ENCODE measurements at regions not wholly inside any gene's neighbourhood (a gene's known extent, or its start where the extent isn't known, plus 50 kb on each side); places are given as distances from the start of the nearest gene placed in this dataset.

DNA sequence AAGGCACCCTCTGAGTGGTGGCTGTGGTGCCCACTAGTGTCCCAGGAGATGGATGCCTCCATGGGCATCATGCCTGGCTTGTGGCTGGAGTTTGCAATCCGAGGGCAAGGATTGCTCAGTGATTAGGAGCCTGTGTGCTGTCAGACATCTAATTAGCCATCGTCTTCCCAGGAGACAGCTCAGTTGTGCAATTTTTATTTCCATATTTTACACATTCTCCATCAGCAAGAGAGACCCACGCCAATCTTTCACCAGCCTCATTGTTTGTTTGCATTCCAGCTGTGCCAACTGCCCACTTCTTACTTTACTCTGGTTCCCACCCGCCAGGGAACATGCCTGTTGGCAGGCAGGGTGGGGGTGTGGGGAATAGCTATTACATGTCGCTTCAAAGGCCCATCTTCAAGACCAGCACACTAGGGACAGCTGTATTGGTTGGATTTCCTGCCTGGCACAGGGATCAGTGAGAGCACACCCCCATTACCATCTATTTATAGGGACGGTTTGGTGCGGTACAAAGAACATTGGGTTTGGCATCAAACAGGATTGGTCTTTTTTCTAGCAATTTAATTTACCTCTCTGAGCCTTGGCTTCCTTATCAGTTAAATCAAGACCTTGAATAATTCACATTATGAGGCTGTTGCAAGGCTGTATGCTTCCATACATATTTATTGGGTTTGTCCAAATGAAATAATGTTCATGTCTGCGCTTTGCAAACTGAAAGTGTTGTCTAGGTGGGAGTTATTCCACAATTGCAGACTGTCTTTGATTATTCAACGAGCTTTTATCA lies 80.7 kb upstream of the NAV2 start:
- no peak for DNase-seq
- intact Hi-C loops (cut with DNase I) = no loop called here
- 61 to 73% methylated on average over 8 to 9 of the region's 9 CpGs for WGBS, 2 donors
- no peaks in the 10 kb centered on the region for H3K36me3 ChIP-seq
- peak overlapping the region in 1 of 4 donors; percentile 6 for H3K27ac ChIP-seq
- no peak overlapping the region for H3K4me3 ChIP-seq
- TF ChIP-seq CTCF (IDR thresholded peaks at IDR 0.05) = no peak
- peaks cover 4 to 40% (median 11%) of the 10 kb centered on the region in 3 donors for H3K4me1 ChIP-seq
- H3K27me3 ChIP-seq = no peaks in the 10 kb centered on the region
- H3K9me3 ChIP-seq = peaks cover 0 to 6% (median 0%) of the 10 kb centered on the region in 3 donors

DNA sequence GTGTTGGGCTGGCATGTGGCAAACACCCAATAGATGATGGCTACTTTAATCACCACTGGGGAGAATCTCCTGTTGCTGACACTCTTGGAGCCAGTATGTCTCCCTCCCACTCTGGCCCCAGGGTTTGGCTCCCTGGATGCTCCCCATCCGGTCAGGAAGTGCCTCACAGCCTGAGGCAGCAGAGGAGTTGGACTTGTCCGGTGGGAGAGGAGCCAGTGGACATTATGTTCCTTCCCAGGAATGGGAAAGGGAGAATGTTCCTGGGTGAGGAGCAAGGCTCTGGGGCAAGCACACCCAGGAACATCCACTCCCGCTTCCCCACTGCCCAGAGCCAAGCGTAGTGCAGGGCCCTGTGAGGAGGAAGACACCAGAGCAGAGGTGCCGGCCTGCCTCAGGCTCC lies 84.6 kb upstream of the NAV2 start:
- no peak overlapping the region for H3K4me3 ChIP-seq
- peaks cover 4 to 30% (median 11%) of the 10 kb centered on the region in 3 donors for H3K4me1 ChIP-seq
- H3K27me3 ChIP-seq = no peaks in the 10 kb centered on the region
- no peaks in the 10 kb centered on the region for H3K36me3 ChIP-seq
- H3K9me3 ChIP-seq = no peaks in the 10 kb centered on the region
- intact Hi-C loops (cut with DNase I) = no loop called here
- TF ChIP-seq CTCF (IDR thresholded peaks at IDR 0.05) (no peak), POLR2A (IDR thresholded peaks at IDR 0.05) (no peak)
- 54 to 67% methylated on average over 3 of the region's 5 CpGs for WGBS, 2 donors
- DNase-seq = no peak
- H3K27ac ChIP-seq = peak overlapping the region; percentile 10 to 84 (median 68)

DNA sequence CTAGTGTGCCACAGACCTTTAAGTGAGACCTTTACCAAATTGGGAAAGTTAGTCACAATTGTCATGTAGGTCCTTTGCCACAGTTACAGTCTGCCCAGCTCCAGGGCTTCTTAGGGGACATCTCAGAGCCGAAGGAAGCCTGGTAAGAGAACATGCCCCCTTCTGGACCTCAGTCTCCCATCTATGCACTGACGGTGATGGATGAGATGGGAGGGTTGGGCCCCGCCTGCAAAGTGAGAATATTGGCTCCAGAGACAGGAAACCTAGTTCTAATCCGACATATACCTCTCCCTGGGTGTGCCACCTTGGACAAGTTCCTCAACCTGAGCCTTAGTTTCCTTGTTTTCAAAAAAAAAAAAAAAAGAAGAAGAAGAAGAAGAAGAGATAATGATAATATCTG lies 85.1 kb upstream of the NAV2 start:
- peaks cover 4 to 25% (median 11%) of the 10 kb centered on the region in 3 donors for H3K4me1 ChIP-seq
- H3K4me3 ChIP-seq = no peak overlapping the region
- no peak for TF ChIP-seq CTCF (IDR thresholded peaks at IDR 0.05)
- TF ChIP-seq POLR2A (IDR thresholded peaks at IDR 0.05) = no peak
- H3K9me3 ChIP-seq = no peaks in the 10 kb centered on the region
- WGBS, 2 donors = 63 to 64% methylated on average over 3 to 4 of the region's 4 CpGs
- peak overlapping the region in 2 of 4 donors; percentile 45 to 68 for H3K27ac ChIP-seq
- intact Hi-C loops (cut with DNase I) = no loop called here
- no peaks in the 10 kb centered on the region for H3K27me3 ChIP-seq
- no peak for DNase-seq
- H3K36me3 ChIP-seq = no peaks in the 10 kb centered on the region

GRCh38 chr11:19625438-19625837 lies 87.2 kb upstream of the NAV2 start:
- Histone ChIP-seq H3K4me3 (no peak overlapping the region), H3K9me3 (no peaks in the 10 kb centered on the region), H3K27ac (no peak overlapping the region), H3K36me3 (no peaks in the 10 kb centered on the region), H3K4me1 (peaks cover 4 to 18% (median 11%) of the 10 kb centered on the region in 3 donors), H3K27me3 (no peaks in the 10 kb centered on the region)
- intact Hi-C loops (cut with DNase I) = no loop called here
- WGBS, 2 donors = 30 to 57% methylated on average over 1 of the region's 1 CpG
- DNase-seq = no peak
- TF ChIP-seq POLR2A (IDR thresholded peaks at IDR 0.05) (no peak), CTCF (IDR thresholded peaks at IDR 0.05) (no peak)

DNA sequence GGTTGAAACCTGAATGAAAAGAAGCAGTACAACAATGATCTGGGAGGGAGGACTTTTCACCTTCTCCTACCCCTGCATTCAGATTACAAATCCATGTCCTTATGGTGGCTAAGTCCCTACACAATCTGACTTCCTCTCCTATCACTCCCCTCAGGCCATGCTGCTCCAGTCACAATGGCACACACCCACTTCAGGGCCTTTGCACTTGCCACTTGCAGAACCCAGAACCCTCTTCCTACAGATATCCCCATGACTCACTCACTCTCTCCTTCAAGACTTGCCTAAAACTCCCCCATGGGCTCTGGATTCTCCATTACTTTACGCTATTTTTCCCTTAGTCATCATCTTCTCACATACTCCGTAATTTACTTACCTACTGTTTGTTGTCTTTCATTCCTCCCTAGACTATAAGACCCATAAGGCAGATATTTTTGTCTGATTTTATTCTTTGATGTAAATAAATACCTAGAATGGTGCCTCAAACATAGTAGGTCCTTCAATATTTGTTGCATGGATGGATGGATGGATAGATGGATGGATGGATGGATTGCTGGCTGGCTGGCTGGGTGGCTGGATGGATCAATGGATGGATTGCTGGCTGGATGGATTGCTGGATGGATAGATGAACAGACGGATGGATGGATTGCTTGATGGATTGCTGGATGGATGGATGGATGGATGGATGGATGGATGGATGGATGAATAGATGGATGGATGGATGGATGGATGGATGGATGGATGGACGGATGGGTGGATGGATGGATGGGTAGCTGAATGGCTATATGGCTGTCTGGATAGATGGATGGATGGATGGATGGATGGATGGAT lies 94.7 kb upstream of the NAV2 start:
- intact Hi-C loops (cut with DNase I) = no loop called here
- peaks cover 0 to 4% (median 0%) of the 10 kb centered on the region in 3 donors for H3K4me1 ChIP-seq
- H3K4me3 ChIP-seq = no peak overlapping the region
- no peak for DNase-seq
- H3K27ac ChIP-seq = no peak overlapping the region
- TF ChIP-seq CTCF (IDR thresholded peaks at IDR 0.05) (no peak), POLR2A (IDR thresholded peaks at IDR 0.05) (no peak)
- H3K36me3 ChIP-seq = no peaks in the 10 kb centered on the region
- 65% methylated on average over 4 of the region's 4 CpGs for WGBS, 2 donors
- no peaks in the 10 kb centered on the region for H3K9me3 ChIP-seq
- no peaks in the 10 kb centered on the region for H3K27me3 ChIP-seq

Data from esophagus squamous epithelium (tissue), 5 donors.